GM23338 (cell line): ENCODE measurements at regions not wholly inside any gene's neighbourhood (a gene's known extent, or its start where the extent isn't known, plus 50 kb on each side); places are given as distances from the start of the nearest gene placed in this dataset.

Experiments
- ATAC-seq: fragments of 200-7000 bp; cut with Tn5 transposase; 3 replicates; pipeline ENCODE4 v1.9.1; 2020
- DNase-seq: peaks from one replicate; pipeline ENCODE4 v3.0.0-alpha.2; 2015; ENCODE audit warnings: low spot score
- H2AFZ ChIP-seq: fragments of 200-600 bp; sonication (generic); 2 replicates; pipeline ENCODE4 v1.8.0; 2016; ENCODE audit warnings: antibody characterized with exemption, mild to moderate bottlenecking, moderate library complexity
- H3F3A ChIP-seq: fragments of 200-600 bp; sonication (generic); replicated peaks from 2 replicates; pipeline ENCODE4 v1.8.0; 2017; ENCODE audit warnings: antibody characterized with exemption, mixed run types, low read depth
- H3K27ac ChIP-seq: fragments of 200-600 bp; sonication (generic); 2 replicates; pipeline ENCODE4 v1.6.1; 2016; ENCODE audit warnings: low read depth
- H3K27me3 ChIP-seq: fragments of 200-600 bp; sonication (generic); 2 replicates; pipeline ENCODE4 v1.8.0; 2016; ENCODE audit warnings: mild to moderate bottlenecking, mixed run types, moderate library complexity; ENCODE audit not compliant: insufficient read depth
- H3K36me3 ChIP-seq: fragments of 200-600 bp; sonication (generic); 2 replicates; pipeline ENCODE4 v1.8.0; 2016; ENCODE audit warnings: mild to moderate bottlenecking; ENCODE audit not compliant: insufficient read depth
- H3K4me1 ChIP-seq: fragments of 200-600 bp; sonication (generic); 2 replicates; pipeline ENCODE4 v1.8.0; 2016; ENCODE audit warnings: mild to moderate bottlenecking, moderate library complexity; ENCODE audit not compliant: insufficient read depth
- H3K4me2 ChIP-seq: fragments of 200-600 bp; sonication (generic); 2 replicates; pipeline ENCODE4 v1.7.1; 2017; ENCODE audit warnings: mixed run types
- H3K4me3 ChIP-seq: fragments of 200-600 bp; sonication (generic); 2 replicates; pipeline ENCODE4 v1.6.1; 2016; ENCODE audit warnings: mixed run types
- H3K79me2 ChIP-seq: fragments of 200-600 bp; sonication (generic); replicated peaks from 2 replicates; pipeline ENCODE4 v1.8.0; 2017; ENCODE audit warnings: mild to moderate bottlenecking; ENCODE audit not compliant: insufficient read depth
- H3K9me2 ChIP-seq: fragments of 200-600 bp; sonication (generic); 2 replicates; pipeline ENCODE4 v1.8.0; 2017; ENCODE audit not compliant: insufficient read depth
- H4K20me1 ChIP-seq: fragments of 200-600 bp; sonication (generic); replicated peaks from 2 replicates; pipeline ENCODE4 v1.8.0; 2017; ENCODE audit warnings: mild to moderate bottlenecking; ENCODE audit not compliant: insufficient read depth
- H3K27ac Mint-ChIP-seq: 2 replicates; pipeline ENCODE4 v1.8.0; 2020; ENCODE audit warnings: inconsistent platforms, mild to moderate bottlenecking, moderate library complexity, mixed read lengths
- H3K27me3 Mint-ChIP-seq: 3 replicates; pipeline ENCODE4 v1.8.0; 2022; ENCODE audit warnings: low read depth, mild to moderate bottlenecking, moderate library complexity, mixed read lengths, inconsistent platforms; ENCODE audit not compliant: insufficient read depth, poor library complexity
- H3K36me3 Mint-ChIP-seq: 3 replicates; pipeline ENCODE4 v1.8.0; 2021; ENCODE audit warnings: low read depth, mild to moderate bottlenecking, inconsistent platforms, moderate library complexity, mixed read lengths
- H3K4me1 Mint-ChIP-seq: 3 replicates; pipeline ENCODE4 v1.8.0; 2020; ENCODE audit warnings: mild to moderate bottlenecking, inconsistent platforms, mixed read lengths
- H3K4me3 Mint-ChIP-seq: 3 replicates; pipeline ENCODE4 v1.8.0; 2021; ENCODE audit warnings: moderate library complexity, mild to moderate bottlenecking, inconsistent platforms, mixed read lengths
- H3K9me3 Mint-ChIP-seq: 3 replicates; pipeline ENCODE4 v1.8.0; 2020; ENCODE audit warnings: moderate library complexity, mild to moderate bottlenecking, inconsistent platforms, mixed read lengths
- CREB1 ChIP-seq: fragments of 250-450 bp; sonication (Bioruptor Pico); IDR thresholded peaks from 2 replicates; pipeline ENCODE4 v1.5.0; 2020; ENCODE audit warnings: low read depth, mild to moderate bottlenecking, moderate library complexity
- EZH2 ChIP-seq: fragments of 200-600 bp; sonication (generic); IDR thresholded peaks from one replicate; pipeline ENCODE4 v1.8.0; 2017; ENCODE audit warnings: antibody characterized with exemption, mild to moderate bottlenecking, low read depth; ENCODE audit not compliant: unreplicated experiment
- EZH2phosphoT487 ChIP-seq: fragments of 200-600 bp; sonication (generic); IDR thresholded peaks from one replicate; pipeline ENCODE4 v1.8.1; 2018; ENCODE audit warnings: antibody characterized with exemption; ENCODE audit not compliant: unreplicated experiment
- JUNB ChIP-seq: IDR thresholded peaks from one replicate; pipeline ENCODE4 v1.6.1; 2016; ENCODE audit warnings: antibody characterized with exemption; ENCODE audit not compliant: unreplicated experiment
- NANOG ChIP-seq: IDR thresholded peaks from 2 replicates; pipeline ENCODE4 v1.6.1; 2016; ENCODE audit warnings: antibody characterized with exemption, borderline replicate concordance
- REST ChIP-seq: IDR thresholded peaks from one replicate; pipeline ENCODE4 v1.6.1; 2018; ENCODE audit warnings: antibody characterized with exemption; ENCODE audit not compliant: unreplicated experiment
- STAT1 ChIP-seq: IDR thresholded peaks from one replicate; pipeline ENCODE4 v1.6.1; 2016; ENCODE audit warnings: antibody characterized with exemption; ENCODE audit not compliant: unreplicated experiment
- ZNF114 ChIP-seq: fragments of 250-450 bp; sonication (Bioruptor Pico); IDR thresholded peaks from 2 replicates; pipeline ENCODE4 v1.5.0; 2020; ENCODE audit warnings: mild to moderate bottlenecking, moderate library complexity
- ZNF462 ChIP-seq: fragments of 250-450 bp; sonication (Bioruptor Pico); IDR thresholded peaks from 2 replicates; pipeline ENCODE4 v1.5.0; 2020; ENCODE audit warnings: mild to moderate bottlenecking, moderate library complexity
- TF ChIP-seq, protein P1 (sequence below): IDR thresholded peaks from 2 replicates; pipeline ENCODE4 v1.6.1; 2016; ENCODE audit warnings: antibody characterized with exemption
- TF ChIP-seq, protein P2 (sequence below), 2 experiments: fragments of 200-600 bp in 1 of 2; sonication (generic) in 1 of 2; conservative IDR thresholded peaks; 2 replicates each; pipeline versions ENCODE4 v1.5.1 to v1.6.1; 2016 to 2017; ENCODE audit warnings: antibody characterized with exemption in 2 of 2, low read depth in 2 of 2, mild to moderate bottlenecking in 2 of 2, moderate library complexity in 1 of 2

GRCh38 chr13:56864451-56864850 is 276.3 kb upstream of the PRR20A start:
- 0 out of 3 replicates have a peak, but pooled peaks cover under 1% of the 10 kb centered on the region for H3K9me3 Mint-ChIP-seq
- H3K36me3 ChIP-seq: no peaks in the 10 kb centered on the region
- no peaks in the 10 kb centered on the region for H3K27me3 Mint-ChIP-seq
- H3K4me2 ChIP-seq: no peak overlapping the region
- no peak overlapping the region for H3K27ac ChIP-seq
- no peaks in the 10 kb centered on the region for H3K27me3 ChIP-seq
- no peaks in the 10 kb centered on the region for H3K9me2 ChIP-seq
- DNase-seq: no peak
- no peak overlapping the region for H3K4me3 Mint-ChIP-seq
- H4K20me1 ChIP-seq: no peaks in the 10 kb centered on the region
- TF ChIP-seq STAT1: no peak
- no peak for TF ChIP-seq ZNF462 (CRISPR knock-in tag)
- TF ChIP-seq ZNF114 (CRISPR knock-in tag): no peak
- no peak for TF ChIP-seq JUNB
- TF ChIP-seq, protein P1, sequence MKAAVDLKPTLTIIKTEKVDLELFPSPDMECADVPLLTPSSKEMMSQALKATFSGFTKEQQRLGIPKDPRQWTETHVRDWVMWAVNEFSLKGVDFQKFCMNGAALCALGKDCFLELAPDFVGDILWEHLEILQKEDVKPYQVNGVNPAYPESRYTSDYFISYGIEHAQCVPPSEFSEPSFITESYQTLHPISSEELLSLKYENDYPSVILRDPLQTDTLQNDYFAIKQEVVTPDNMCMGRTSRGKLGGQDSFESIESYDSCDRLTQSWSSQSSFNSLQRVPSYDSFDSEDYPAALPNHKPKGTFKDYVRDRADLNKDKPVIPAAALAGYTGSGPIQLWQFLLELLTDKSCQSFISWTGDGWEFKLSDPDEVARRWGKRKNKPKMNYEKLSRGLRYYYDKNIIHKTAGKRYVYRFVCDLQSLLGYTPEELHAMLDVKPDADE: no peak
- TF ChIP-seq, protein P2, sequence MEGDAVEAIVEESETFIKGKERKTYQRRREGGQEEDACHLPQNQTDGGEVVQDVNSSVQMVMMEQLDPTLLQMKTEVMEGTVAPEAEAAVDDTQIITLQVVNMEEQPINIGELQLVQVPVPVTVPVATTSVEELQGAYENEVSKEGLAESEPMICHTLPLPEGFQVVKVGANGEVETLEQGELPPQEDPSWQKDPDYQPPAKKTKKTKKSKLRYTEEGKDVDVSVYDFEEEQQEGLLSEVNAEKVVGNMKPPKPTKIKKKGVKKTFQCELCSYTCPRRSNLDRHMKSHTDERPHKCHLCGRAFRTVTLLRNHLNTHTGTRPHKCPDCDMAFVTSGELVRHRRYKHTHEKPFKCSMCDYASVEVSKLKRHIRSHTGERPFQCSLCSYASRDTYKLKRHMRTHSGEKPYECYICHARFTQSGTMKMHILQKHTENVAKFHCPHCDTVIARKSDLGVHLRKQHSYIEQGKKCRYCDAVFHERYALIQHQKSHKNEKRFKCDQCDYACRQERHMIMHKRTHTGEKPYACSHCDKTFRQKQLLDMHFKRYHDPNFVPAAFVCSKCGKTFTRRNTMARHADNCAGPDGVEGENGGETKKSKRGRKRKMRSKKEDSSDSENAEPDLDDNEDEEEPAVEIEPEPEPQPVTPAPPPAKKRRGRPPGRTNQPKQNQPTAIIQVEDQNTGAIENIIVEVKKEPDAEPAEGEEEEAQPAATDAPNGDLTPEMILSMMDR (conservative IDR thresholded peaks at IDR 0.05; ENCODE audit: low read depth in 2 of 2): no peak
- no peak for TF ChIP-seq REST
- TF ChIP-seq CREB1 (CRISPR knock-in tag): no peak
- TF ChIP-seq EZH2phosphoT487: no peak
- TF ChIP-seq NANOG: no peak
- no peak for TF ChIP-seq EZH2
- H2AFZ ChIP-seq: no peak overlapping the region
- H3K36me3 Mint-ChIP-seq: no peaks in the 10 kb centered on the region
- no peak overlapping the region for H3K27ac Mint-ChIP-seq
- no peaks in the 10 kb centered on the region; the same call in 2 of the 3 replicates for H3K4me1 Mint-ChIP-seq
- no peaks in the 10 kb centered on the region for H3K4me1 ChIP-seq
- no peaks in the 10 kb centered on the region for H3K79me2 ChIP-seq
- H3K4me3 ChIP-seq: no peak overlapping the region
- no peaks in the 10 kb centered on the region for H3F3A ChIP-seq
- no peak for ATAC-seq
